Keratinocyte (primary cell): ENCODE measurements at regions not wholly inside any gene's neighbourhood (a gene's known extent, or its start where the extent isn't known, plus 50 kb on each side); places are given as distances from the start of the nearest gene placed in this dataset.

ENCODE experiments used
- DNase-seq: peaks from one replicate; pipeline ENCODE4 v3.0.0-alpha.2; 2011; ENCODE audit warnings: low read depth, missing footprints, low spot score
- FAIRE-seq: peaks from 2 replicates; lab custom pipeline; 2011; peaks lifted over from hg19 to GRCh38; lab: Jason Lieb, UNC
- H2AFZ ChIP-seq: 2 replicates; pipeline ENCODE4 v1.6.0; 2012; ENCODE audit warnings: low read length, control low read depth, inconsistent platforms; ENCODE audit not compliant: control insufficient read depth
- H3K27ac ChIP-seq: 2 replicates; pipeline ENCODE4 v1.5.1; 2011; ENCODE audit warnings: low read length; ENCODE audit not compliant: control insufficient read depth, insufficient read depth
- H3K27me3 ChIP-seq: 3 replicates; pipeline ENCODE4 v1.6.0; 2011; ENCODE audit warnings: low read length; ENCODE audit not compliant: control insufficient read depth, insufficient read depth; ENCODE audit errors: extremely low read depth
- H3K36me3 ChIP-seq, 2 experiments: 2 replicates in 1 of 2; 3 replicates in 1 of 2; pipeline ENCODE4 v1.5.1; 2011; ENCODE audit warnings: low read length in 2 of 2, mild to moderate bottlenecking in 1 of 2; ENCODE audit not compliant: control insufficient read depth in 2 of 2, insufficient read depth in 2 of 2; ENCODE audit errors: extremely low read depth in 1 of 2
- H3K4me1 ChIP-seq: 3 replicates; pipeline ENCODE4 v1.5.1; 2011; ENCODE audit warnings: low read length; ENCODE audit not compliant: control insufficient read depth, insufficient read depth; ENCODE audit errors: extremely low read depth
- H3K4me2 ChIP-seq: 3 replicates; pipeline ENCODE4 v1.6.0; 2011; ENCODE audit warnings: low read depth, low read length; ENCODE audit not compliant: control insufficient read depth, insufficient read depth; ENCODE audit errors: extremely low read depth
- H3K4me3 ChIP-seq, 3 experiments: fragments of 200-600 bp in 1 of 3; sonication (generic) in 1 of 3; 2 replicates in 2 of 3; 3 replicates in 1 of 3; pipeline ENCODE4 v1.5.1; 2011 to 2016; ENCODE audit warnings: low read length in 3 of 3, mild to moderate bottlenecking in 3 of 3, control low read depth in 2 of 3, inconsistent platforms in 1 of 3, low read depth in 1 of 3, mixed read lengths in 1 of 3, mixed run types in 1 of 3, moderate library complexity in 1 of 3; ENCODE audit not compliant: control insufficient read depth in 2 of 3, insufficient read depth in 2 of 3; ENCODE audit errors: extremely low read depth in 1 of 3
- H3K79me2 ChIP-seq: 2 replicates; pipeline ENCODE4 v1.6.0; 2012; ENCODE audit warnings: low read length; ENCODE audit not compliant: control insufficient read depth, insufficient read depth
- H3K9ac ChIP-seq: 3 replicates; pipeline ENCODE4 v1.6.0; 2011; ENCODE audit warnings: low read length; ENCODE audit not compliant: control insufficient read depth, insufficient read depth; ENCODE audit errors: extremely low read depth
- H3K9me1 ChIP-seq: 3 replicates; pipeline ENCODE4 v1.6.0; 2011; ENCODE audit warnings: low read length; ENCODE audit not compliant: control insufficient read depth, insufficient read depth; ENCODE audit errors: extremely low read depth
- H3K9me3 ChIP-seq: 2 replicates; pipeline ENCODE4 v1.5.1; 2012; ENCODE audit warnings: low read depth, low read length; ENCODE audit not compliant: control insufficient read depth
- H4K20me1 ChIP-seq: 3 replicates; pipeline ENCODE4 v1.6.0; 2011; ENCODE audit warnings: low read length; ENCODE audit not compliant: control insufficient read depth, insufficient read depth; ENCODE audit errors: extremely low read depth
- EZH2 ChIP-seq: IDR thresholded peaks from one replicate; pipeline ENCODE4 v1.6.1; 2012; ENCODE audit warnings: inconsistent platforms, mild to moderate bottlenecking, low read length, moderate library complexity
- dilution Hi-C: fragments of 300-500 bp; cut with MboI; formaldehyde crosslinking; loops from one replicate; pipeline ENCODE4 v1.7.0; 2020; ENCODE audit warnings: low sequenced_read_pairs; ENCODE audit not compliant: extremely low pct_ligation_motif_present
- TF ChIP-seq, protein P1 (sequence below), 3 experiments: IDR thresholded peaks in 1 of 3; conservative IDR thresholded peaks in 1 of 3; optimal IDR thresholded peaks in 1 of 3; 2 replicates in 2 of 3; 3 replicates in 1 of 3; pipeline versions ENCODE3 to v1.5.1; 2011; ENCODE audit warnings: low read length in 3 of 3, mild to moderate bottlenecking in 3 of 3, moderate library complexity in 2 of 3, control low read depth in 1 of 3, inconsistent platforms in 1 of 3; ENCODE audit not compliant: insufficient read depth in 2 of 3; ENCODE audit errors: extremely low read depth in 1 of 3

DNA sequence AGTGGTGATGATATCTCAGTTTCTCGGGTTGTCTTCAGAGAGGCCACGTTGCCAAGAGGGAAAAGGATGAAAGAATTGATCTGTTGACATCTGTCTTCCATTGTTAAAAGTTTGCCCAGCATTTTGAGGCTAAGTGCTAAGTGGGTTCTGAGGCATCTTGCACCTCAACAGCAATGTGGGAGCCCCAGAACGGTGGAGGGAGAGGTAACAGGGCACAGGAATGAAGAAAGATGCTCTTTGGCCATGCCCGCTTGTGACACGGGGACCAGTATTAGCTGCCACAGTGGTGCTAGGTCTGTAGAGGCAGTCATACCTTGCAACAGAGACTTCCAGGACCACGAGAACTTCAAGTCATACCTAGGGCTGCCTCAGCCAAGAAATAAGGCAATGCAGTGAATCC, 106.6 kb upstream of the NUPR2 start:
- no peak overlapping the region for H2AFZ ChIP-seq
- no peak overlapping the region for H3K9ac ChIP-seq
- H3K36me3 ChIP-seq = no peaks in the 10 kb centered on the region
- no peaks in the 10 kb centered on the region for H3K9me1 ChIP-seq
- H3K9me3 ChIP-seq = peaks cover 1% of the 10 kb centered on the region
- FAIRE-seq (no peak), DNase-seq (no peak)
- no peak overlapping the region for H3K4me2 ChIP-seq
- no peaks in the 10 kb centered on the region for H3K4me1 ChIP-seq
- no peak overlapping the region for H3K4me3 ChIP-seq
- TF ChIP-seq EZH2 = no peak
- TF ChIP-seq, protein P1, sequence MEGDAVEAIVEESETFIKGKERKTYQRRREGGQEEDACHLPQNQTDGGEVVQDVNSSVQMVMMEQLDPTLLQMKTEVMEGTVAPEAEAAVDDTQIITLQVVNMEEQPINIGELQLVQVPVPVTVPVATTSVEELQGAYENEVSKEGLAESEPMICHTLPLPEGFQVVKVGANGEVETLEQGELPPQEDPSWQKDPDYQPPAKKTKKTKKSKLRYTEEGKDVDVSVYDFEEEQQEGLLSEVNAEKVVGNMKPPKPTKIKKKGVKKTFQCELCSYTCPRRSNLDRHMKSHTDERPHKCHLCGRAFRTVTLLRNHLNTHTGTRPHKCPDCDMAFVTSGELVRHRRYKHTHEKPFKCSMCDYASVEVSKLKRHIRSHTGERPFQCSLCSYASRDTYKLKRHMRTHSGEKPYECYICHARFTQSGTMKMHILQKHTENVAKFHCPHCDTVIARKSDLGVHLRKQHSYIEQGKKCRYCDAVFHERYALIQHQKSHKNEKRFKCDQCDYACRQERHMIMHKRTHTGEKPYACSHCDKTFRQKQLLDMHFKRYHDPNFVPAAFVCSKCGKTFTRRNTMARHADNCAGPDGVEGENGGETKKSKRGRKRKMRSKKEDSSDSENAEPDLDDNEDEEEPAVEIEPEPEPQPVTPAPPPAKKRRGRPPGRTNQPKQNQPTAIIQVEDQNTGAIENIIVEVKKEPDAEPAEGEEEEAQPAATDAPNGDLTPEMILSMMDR (optimal IDR thresholded peaks at IDR 0.05 in 1 of 3, IDR thresholded peaks at IDR 0.05 in 1 of 3, conservative IDR thresholded peaks at IDR 0.05 in 1 of 3; ENCODE audit: extremely low read depth in 1 of 3, insufficient read depth in 2 of 3, low read length in 3 of 3) = no peak
- H4K20me1 ChIP-seq = no peaks in the 10 kb centered on the region
- H3K27ac ChIP-seq = no peak overlapping the region
- H3K27me3 ChIP-seq = no peaks in the 10 kb centered on the region
- no peaks in the 10 kb centered on the region for H3K79me2 ChIP-seq
- dilution Hi-C loops = no loop called here

GRCh38 chr7:56219017-56219416, 102.8 kb upstream of the NUPR2 start:
- Histone ChIP-seq H3K9me1 (no peaks in the 10 kb centered on the region), H3K27ac (no peak overlapping the region), H3K9me3 (peaks cover 3% of the 10 kb centered on the region), H3K79me2 (no peaks in the 10 kb centered on the region), H3K9ac (no peak overlapping the region), H3K4me2 (no peak overlapping the region), H2AFZ (no peak overlapping the region), H3K36me3 (no peaks in the 10 kb centered on the region), H3K4me1 (no peaks in the 10 kb centered on the region), H3K4me3 (no peak overlapping the region), H4K20me1 (no peaks in the 10 kb centered on the region), H3K27me3 (no peaks in the 10 kb centered on the region)
- no peak for FAIRE-seq
- TF ChIP-seq EZH2 = no peak
- TF ChIP-seq, protein P1 (optimal IDR thresholded peaks at IDR 0.05 in 1 of 3, IDR thresholded peaks at IDR 0.05 in 1 of 3, conservative IDR thresholded peaks at IDR 0.05 in 1 of 3; ENCODE audit: extremely low read depth in 1 of 3, insufficient read depth in 2 of 3, low read length in 3 of 3) = no peak
- DNase-seq = no peak
- dilution Hi-C loops = no loop called here
